ENCODE measurements at regions not wholly inside any gene's neighbourhood (a gene's known extent, or its start where the extent isn't known, plus 50 kb on each side); places are given as distances from the start of the nearest gene placed in this dataset.
"Not testable (repeated sequence)": the region's sequence is repeated elsewhere in the genome, so short reads cannot be mapped to it uniquely, and the experiment has no call there.

DNA sequence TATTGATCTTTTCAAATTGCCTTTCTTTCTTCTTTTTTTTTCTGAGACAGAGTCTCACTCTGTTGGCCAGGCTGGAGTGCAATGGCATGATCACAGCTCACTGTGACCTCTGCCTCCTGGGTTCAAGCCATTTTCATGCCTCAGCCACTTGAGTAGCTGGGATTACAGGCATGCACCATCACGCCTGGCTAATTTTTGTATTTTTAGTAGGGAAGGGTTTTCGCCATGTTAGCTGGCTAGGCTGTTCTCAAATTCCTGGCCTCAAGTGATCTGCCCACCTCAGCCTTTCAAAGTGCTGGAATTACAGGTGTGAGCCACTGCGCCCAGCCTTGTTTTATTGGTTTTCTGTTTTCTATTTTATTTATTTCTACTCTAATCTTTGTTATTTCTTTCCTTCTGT lies 82.7 kb upstream of the NUDT6 start:
- not testable (repeated sequence) for TF ChIP-seq POLR2A (IDR thresholded peaks at IDR 0.05)
- TF ChIP-seq, protein P1, sequence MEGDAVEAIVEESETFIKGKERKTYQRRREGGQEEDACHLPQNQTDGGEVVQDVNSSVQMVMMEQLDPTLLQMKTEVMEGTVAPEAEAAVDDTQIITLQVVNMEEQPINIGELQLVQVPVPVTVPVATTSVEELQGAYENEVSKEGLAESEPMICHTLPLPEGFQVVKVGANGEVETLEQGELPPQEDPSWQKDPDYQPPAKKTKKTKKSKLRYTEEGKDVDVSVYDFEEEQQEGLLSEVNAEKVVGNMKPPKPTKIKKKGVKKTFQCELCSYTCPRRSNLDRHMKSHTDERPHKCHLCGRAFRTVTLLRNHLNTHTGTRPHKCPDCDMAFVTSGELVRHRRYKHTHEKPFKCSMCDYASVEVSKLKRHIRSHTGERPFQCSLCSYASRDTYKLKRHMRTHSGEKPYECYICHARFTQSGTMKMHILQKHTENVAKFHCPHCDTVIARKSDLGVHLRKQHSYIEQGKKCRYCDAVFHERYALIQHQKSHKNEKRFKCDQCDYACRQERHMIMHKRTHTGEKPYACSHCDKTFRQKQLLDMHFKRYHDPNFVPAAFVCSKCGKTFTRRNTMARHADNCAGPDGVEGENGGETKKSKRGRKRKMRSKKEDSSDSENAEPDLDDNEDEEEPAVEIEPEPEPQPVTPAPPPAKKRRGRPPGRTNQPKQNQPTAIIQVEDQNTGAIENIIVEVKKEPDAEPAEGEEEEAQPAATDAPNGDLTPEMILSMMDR (IDR thresholded peaks at IDR 0.05): not testable (repeated sequence)
